GM19351 (cell line): ENCODE measurements at regions not wholly inside any gene's neighbourhood (a gene's known extent, or its start where the extent isn't known, plus 50 kb on each side); places are given as distances from the start of the nearest gene placed in this dataset.
"Not testable (repeated sequence)": the region's sequence is repeated elsewhere in the genome, so short reads cannot be mapped to it uniquely, and the experiment has no call there.

Experiments used
- ATAC-seq: cut with Tn5 transposase; IDR thresholded peaks from one replicate; pipeline ENCODE4 v1.9.1; 2021; ENCODE audit warnings: mild to moderate bottlenecking, moderate library complexity; ENCODE audit not compliant: unreplicated experiment

- no peak for ATAC-seq
Observed at GRCh38 chr1:177646757-177647730, 322.8 kb downstream of the SEC16B start.

DNA sequence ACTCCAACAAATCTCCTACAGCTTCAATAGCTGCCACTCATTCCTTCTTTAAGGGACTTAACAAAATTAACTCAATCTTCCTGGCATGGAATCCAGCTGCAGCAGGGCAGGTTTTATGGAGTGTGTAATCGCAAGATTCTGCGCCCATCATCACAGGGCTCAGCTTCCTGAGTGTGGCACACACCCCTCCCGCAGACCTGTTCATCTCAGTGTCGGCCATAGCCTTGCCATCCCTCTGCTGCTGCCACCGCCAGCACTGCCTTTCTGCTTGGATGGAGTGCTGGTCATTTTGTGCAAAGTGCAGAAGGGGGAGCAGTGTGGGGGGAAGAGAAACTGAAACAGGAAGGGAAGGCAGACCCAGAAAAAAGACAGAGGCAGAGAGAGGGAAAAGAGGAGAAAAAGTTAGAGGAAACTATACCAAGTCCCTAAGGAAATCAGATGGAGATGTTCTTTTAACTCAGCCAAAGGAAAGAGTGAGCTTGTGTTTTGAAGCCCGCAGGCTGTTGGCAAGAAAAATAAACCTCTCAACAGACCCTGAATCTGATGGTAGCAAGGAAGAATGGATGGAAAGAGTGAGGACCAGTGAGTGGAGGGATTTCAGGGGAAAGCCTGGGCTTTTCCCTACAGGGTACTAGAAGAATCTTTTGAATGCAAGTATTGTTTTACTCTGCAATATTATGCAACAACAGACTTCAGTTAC, 324.2 kb downstream of the SEC16B start:
- no peak for ATAC-seq

DNA sequence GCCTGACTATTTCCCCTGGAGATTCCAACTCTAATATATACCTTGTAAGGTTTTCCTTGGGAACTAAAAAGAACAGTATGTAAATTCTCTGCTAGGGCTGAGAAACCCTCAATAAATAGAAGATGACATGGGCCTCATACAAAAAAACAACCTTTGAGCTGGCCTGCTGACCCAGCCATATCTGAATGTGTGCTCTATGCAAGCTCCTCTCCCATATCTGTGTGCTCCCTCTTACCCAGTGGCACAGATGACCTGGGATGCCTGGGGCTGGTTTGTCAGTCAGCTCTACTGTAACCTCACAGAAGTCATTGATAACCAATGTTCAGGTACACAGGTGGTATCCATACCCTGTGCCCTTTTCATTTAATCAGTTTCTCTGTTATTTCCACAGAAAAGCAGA, 329.2 kb downstream of the SEC16B start:
- ATAC-seq = no peak

DNA sequence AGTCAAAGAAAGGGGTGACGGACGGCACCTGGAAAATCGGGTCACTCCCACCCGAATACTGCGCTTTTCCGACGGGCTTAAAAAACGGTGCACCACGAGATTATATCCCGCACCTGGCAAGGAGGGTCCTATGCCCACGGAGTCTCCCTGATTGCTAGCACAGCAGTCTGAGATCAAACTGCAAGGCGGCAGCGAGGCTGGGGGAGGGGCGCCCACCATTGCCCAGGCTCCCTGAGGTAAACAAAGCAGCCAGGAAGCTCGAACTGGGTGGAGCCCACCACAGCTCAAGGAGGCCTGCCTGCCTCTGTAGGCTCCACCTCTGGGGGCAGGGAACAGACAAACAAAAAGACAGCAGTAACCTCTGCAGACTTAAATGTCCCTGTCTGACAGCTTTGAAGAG, 335.7 kb downstream of the SEC16B start:
- not testable (repeated sequence) for ATAC-seq

- ATAC-seq = no peak
Observed at GRCh38 chr1:177632923-177633615, 336.8 kb downstream of the SEC16B start.

GRCh38 chr1:177631770-177632169, 338.1 kb downstream of the SEC16B start:
- ATAC-seq = no peak

GRCh38 chr1:177629526-177629925, 340.3 kb downstream of the SEC16B start:
- no peak for ATAC-seq

- no peak for ATAC-seq
Observed at GRCh38 chr1:177627148-177627910, 342.5 kb downstream of the SEC16B start.

GRCh38 chr1:177620636-177621190, 349.1 kb downstream of the SEC16B start:
- no peak for ATAC-seq

DNA sequence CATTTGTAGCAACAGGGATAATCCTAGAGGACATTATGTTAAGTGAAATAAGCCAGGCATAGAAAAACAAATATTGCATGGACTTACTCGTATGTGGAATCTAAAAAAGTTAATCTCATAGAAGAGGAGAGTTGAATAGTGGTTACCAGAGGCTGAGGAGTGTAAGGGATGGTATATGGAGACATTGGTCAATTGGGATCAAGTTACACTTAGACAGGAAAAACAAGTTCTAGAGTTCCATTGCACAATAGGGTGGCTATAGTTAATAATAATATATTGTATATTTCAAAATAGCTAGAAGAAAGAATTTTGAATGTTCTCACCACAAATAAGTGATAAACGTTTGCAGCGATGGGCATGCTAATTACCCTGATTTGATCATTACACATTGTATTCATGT, 354.6 kb downstream of the SEC16B start:
- ATAC-seq = no peak

- ATAC-seq = no peak
Observed at GRCh38 chr1:177611402-177611801, 358.5 kb downstream of the SEC16B start.

GRCh38 chr1:177609953-177610352, 359.9 kb downstream of the SEC16B start:
- ATAC-seq = no peak

- no peak for ATAC-seq
Observed at GRCh38 chr1:177600936-177601335, 368.9 kb downstream of the SEC16B start.

GRCh38 chr1:177600321-177600720, 369.5 kb downstream of the SEC16B start:
- ATAC-seq = no peak

DNA sequence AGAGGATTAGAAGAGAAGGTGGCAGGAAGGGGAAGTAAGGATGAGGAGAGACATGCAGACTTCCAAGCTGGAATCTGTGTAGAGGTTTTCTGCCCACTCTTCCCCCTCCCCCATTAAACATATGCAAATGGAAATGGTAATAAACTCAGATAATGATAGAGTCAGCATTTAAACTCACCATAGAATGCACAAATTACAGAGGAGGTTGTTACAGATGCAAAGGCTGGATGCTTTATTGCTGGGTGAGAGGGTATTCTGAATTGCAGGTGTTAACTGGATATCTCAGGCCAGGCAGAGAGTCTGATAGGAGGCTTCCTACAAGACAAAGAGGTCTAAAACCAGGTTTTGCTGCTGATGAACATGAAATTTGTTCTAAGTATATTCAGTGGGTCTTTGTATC, 372.5 kb downstream of the SEC16B start:
- ATAC-seq = no peak

GRCh38 chr1:177596485-177596884, 373.4 kb downstream of the SEC16B start:
- ATAC-seq = no peak

DNA sequence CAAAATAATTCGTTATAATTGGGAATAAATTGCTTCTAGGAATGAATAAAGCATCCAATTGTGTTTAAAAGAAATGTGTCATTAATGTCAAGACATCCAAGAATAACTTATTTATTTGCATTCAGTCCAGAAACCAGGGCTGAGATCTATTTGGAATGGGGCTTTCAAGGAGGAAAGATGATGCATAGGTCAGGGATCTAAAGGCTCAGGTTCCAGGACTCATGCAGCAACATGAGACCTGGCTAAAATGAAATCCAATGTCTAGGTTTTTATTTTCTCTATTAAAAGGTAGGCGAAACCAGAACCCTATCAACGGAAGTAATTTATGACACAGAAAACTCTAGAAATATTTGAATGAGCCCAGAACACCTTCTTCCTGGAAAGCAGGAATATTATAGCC, 376.8 kb downstream of the SEC16B start:
- ATAC-seq = no peak

GRCh38 chr1:177592624-177593023, 377.2 kb downstream of the SEC16B start:
- ATAC-seq = no peak

DNA sequence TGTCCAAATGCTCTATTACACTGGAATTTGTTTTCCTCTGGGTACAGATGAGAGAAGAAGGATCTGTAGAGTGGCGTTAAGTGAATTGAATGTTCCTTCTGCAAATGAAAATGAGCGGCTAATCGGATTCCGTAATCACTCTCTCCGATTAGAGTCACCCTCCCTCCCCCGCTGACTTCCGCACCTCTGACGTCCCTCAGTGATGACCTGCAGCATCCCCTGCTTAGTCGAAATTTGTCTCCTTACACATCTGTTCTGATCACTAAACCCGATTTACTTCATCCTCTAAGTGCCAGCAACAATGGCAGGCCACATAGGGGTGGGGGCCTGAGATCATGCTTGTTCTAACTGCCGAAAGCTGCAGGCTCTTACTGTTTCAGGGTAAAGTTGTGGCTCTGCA, 378.7 kb downstream of the SEC16B start:
- no peak for ATAC-seq

GRCh38 chr1:177589166-177589565, 380.7 kb downstream of the SEC16B start:
- ATAC-seq = no peak
